GM19043 (cell line): ENCODE measurements at regions not wholly inside any gene's neighbourhood (a gene's known extent, or its start where the extent isn't known, plus 50 kb on each side); places are given as distances from the start of the nearest gene placed in this dataset.

Source experiments
- ATAC-seq: cut with Tn5 transposase; IDR thresholded peaks from one replicate; pipeline ENCODE4 v1.9.1; 2021; ENCODE audit warnings: low read depth; ENCODE audit not compliant: unreplicated experiment

GRCh38 chr3:115438799-115439198, 184.5 kb upstream of the GAP43 start:
- ATAC-seq, result no peak

- no peak for ATAC-seq
These were observed 177.8 kb upstream of the GAP43 start for GRCh38 chr3:115445559-115445958.

GRCh38 chr3:115448851-115449250, 174.5 kb upstream of the GAP43 start:
- ATAC-seq, result no peak

GRCh38 chr3:115450036-115450435, 173.3 kb upstream of the GAP43 start:
- ATAC-seq, result no peak

- ATAC-seq, result no peak
These were observed 159.3 kb upstream of the GAP43 start for GRCh38 chr3:115464036-115464435.

GRCh38 chr3:115469649-115470048, 153.7 kb upstream of the GAP43 start:
- ATAC-seq, result peak; percentile 84

GRCh38 chr3:115470254-115470653, 153.1 kb upstream of the GAP43 start:
- ATAC-seq, result no peak

- ATAC-seq, result no peak
These were observed 147.9 kb upstream of the GAP43 start for GRCh38 chr3:115475178-115476041.

- no peak for ATAC-seq
These were observed 146.8 kb upstream of the GAP43 start for GRCh38 chr3:115476472-115476871.

GRCh38 chr3:115478359-115478758, 145.0 kb upstream of the GAP43 start:
- ATAC-seq, result no peak

GRCh38 chr3:115486880-115487279, 136.4 kb upstream of the GAP43 start:
- ATAC-seq, result no peak

- no peak for ATAC-seq
These were observed 135.3 kb upstream of the GAP43 start for GRCh38 chr3:115487968-115488367.

GRCh38 chr3:115488409-115488808, 134.9 kb upstream of the GAP43 start:
- ATAC-seq, result no peak

GRCh38 chr3:115494826-115495225, 128.5 kb upstream of the GAP43 start:
- no peak for ATAC-seq

- no peak for ATAC-seq
These were observed 124.9 kb upstream of the GAP43 start for GRCh38 chr3:115498421-115498820.

- no peak for ATAC-seq
These were observed 124.4 kb upstream of the GAP43 start for GRCh38 chr3:115498898-115499297.

- no peak for ATAC-seq
These were observed 123.6 kb upstream of the GAP43 start for GRCh38 chr3:115499666-115500065.

GRCh38 chr3:115500795-115501194, 122.5 kb upstream of the GAP43 start:
- ATAC-seq, result no peak

GRCh38 chr3:115502128-115502527, 121.2 kb upstream of the GAP43 start:
- no peak for ATAC-seq

GRCh38 chr3:115503394-115503793, 119.9 kb upstream of the GAP43 start:
- ATAC-seq, result no peak

- no peak for ATAC-seq
These were observed 114.7 kb upstream of the GAP43 start for GRCh38 chr3:115508562-115508961.

GRCh38 chr3:115512565-115513415, 110.5 kb upstream of the GAP43 start:
- ATAC-seq, result peak; percentile 53
